GM10248 (cell line): ENCODE measurements at regions not wholly inside any gene's neighbourhood (a gene's known extent, or its start where the extent isn't known, plus 50 kb on each side); places are given as distances from the start of the nearest gene placed in this dataset.

Source experiments
- CTCF ChIA-PET: fragments of 300-600 bp; sonication (Branson Sonifier 250); formaldehyde crosslinking; extraction: SDS; loops from one replicate; lab custom pipeline; 2021; ENCODE audit warnings: antibody characterized with exemption; lab: Yijun Ruan, JAX
- POLR2A ChIA-PET: fragments of 350-650 bp; sonication (Branson Sonifier 250); formaldehyde crosslinking; extraction: SDS; loops from one replicate; lab custom pipeline; 2020; ENCODE audit warnings: antibody characterized with exemption; lab: Yijun Ruan, JAX
- DNase-seq: peaks from one replicate; pipeline ENCODE4 v3.0.0; 2012; ENCODE audit errors: extremely low spot score
- TF ChIP-seq, protein P1 (sequence below): IDR thresholded peaks from 2 replicates; pipeline ENCODE4 v1.5.1; 2012; ENCODE audit warnings: mild to moderate bottlenecking, low read depth; ENCODE audit errors: extremely low read depth, missing control alignments, control extremely low read depth

GRCh38 chr12:124225730-124226129 is 69.2 kb upstream of the RFLNA start:
- DNase-seq, result no peak
- TF ChIP-seq, protein P1, sequence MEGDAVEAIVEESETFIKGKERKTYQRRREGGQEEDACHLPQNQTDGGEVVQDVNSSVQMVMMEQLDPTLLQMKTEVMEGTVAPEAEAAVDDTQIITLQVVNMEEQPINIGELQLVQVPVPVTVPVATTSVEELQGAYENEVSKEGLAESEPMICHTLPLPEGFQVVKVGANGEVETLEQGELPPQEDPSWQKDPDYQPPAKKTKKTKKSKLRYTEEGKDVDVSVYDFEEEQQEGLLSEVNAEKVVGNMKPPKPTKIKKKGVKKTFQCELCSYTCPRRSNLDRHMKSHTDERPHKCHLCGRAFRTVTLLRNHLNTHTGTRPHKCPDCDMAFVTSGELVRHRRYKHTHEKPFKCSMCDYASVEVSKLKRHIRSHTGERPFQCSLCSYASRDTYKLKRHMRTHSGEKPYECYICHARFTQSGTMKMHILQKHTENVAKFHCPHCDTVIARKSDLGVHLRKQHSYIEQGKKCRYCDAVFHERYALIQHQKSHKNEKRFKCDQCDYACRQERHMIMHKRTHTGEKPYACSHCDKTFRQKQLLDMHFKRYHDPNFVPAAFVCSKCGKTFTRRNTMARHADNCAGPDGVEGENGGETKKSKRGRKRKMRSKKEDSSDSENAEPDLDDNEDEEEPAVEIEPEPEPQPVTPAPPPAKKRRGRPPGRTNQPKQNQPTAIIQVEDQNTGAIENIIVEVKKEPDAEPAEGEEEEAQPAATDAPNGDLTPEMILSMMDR, result no peak
- CTCF ChIA-PET, result no interaction called here
- POLR2A ChIA-PET, result interaction anchor here (0.6 kb wide), 1 partner anchor 588 kb away, joined by 4 read pairs; no protein-coding TSS in a partner anchor

DNA sequence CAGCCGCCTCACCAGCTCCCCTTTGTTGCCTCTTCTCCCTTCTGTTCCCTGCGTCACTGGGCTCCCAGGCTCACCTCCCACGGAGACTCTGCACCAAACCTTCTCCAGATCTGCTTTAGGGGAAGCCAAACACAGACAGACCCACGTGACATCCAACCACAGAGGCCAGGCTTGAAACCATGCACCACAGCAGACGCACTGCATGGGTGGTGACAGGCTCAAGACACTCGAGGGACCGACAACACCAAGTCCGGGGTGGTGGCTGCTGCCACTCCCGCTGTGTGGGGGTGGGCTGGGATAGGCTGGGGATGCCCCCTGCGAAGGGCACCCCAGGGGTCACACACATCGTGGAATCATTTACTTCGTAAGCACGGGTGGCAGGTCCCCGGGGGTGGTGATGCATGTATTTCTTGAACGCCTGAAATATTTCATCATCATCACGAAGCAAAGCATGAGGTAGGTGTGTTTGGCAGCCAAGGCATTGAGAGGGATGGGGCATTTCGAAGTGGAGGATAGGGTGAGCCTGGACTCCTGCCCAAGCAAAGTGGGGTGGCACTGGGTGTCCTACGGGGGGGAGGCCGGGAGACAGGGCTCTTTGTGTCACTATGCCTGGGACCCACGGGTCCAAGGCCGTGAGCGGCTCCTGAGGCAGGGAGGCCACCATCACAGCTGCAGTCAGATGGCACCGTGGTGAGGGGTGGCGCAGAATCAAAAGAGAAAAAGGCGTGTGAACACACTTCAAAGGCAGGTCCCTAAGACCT is 66.8 kb upstream of the RFLNA start:
- DNase-seq, result no peak
- ChIA-PET CTCF (interaction anchor here (1.4 kb wide), 1 partner anchor 44 kb away, joined by 3 read pairs; no protein-coding TSS in a partner anchor), POLR2A (no interaction called here)
- TF ChIP-seq, protein P1, result no peak

- TF ChIP-seq, protein P1, result no peak
- no peak for DNase-seq
- CTCF ChIA-PET, result interaction anchor here (1.4 kb wide), 1 partner anchor 42 kb away, joined by 3 read pairs; no protein-coding TSS in a partner anchor
- POLR2A ChIA-PET, result no interaction called here
Measured at GRCh38 chr12:124229520-124229919, 65.4 kb upstream of the RFLNA start.

DNA sequence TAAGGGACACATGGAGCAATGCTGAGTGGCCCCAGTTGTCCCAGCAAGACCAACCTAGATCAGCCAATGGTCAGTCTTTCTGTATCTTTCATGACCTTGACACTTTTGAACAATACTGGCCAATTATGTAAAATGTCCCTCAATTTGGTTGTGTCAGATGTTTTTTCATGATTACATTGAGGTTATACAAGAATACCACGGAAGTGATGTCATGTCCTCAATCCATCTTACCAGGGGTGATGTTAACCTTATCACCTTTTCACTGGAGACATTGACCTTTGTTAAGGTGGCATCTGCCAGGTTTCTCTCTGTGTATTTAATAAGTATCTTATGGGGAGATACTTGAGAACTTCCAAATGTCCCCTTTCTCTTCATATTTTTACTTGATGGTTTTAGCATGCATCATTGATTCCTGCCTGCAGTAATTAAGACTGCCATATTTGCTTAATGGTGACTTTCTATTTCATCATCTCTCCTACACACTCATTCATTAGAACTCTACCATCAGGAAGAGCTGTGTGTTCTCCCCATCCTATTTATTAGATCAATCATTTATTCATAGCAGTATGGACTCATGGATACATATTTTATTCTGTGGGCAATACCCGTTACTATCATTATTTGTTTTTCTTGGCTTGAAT is 64.7 kb upstream of the RFLNA start:
- no peak for DNase-seq
- CTCF ChIA-PET, result no interaction called here
- TF ChIP-seq, protein P1, result no peak
- POLR2A ChIA-PET, result no interaction called here

DNA sequence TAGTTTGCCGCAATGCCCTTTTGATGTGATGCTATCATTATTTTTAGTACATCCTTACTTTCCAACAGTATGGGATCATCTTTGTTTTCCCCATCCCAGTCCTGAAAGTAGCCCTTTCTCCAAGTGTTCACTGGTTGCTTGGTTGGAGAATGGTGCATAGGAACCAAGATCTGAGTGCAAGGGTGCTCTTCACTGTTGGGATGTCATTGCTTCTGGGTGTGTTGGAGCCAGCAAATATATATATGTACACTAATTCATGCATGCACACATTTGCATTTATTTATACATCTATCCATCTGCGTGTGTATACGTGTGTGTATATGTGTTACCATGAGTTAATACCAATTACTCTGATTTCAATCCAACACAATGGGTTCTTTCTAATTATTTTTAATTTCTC is 64.1 kb upstream of the RFLNA start:
- ChIA-PET CTCF (interaction anchor here (0.7 kb wide), 1 partner anchor 8 kb away, joined by 3 read pairs; no protein-coding TSS in a partner anchor), POLR2A (no interaction called here)
- no peak for DNase-seq
- TF ChIP-seq, protein P1, result no peak

DNA sequence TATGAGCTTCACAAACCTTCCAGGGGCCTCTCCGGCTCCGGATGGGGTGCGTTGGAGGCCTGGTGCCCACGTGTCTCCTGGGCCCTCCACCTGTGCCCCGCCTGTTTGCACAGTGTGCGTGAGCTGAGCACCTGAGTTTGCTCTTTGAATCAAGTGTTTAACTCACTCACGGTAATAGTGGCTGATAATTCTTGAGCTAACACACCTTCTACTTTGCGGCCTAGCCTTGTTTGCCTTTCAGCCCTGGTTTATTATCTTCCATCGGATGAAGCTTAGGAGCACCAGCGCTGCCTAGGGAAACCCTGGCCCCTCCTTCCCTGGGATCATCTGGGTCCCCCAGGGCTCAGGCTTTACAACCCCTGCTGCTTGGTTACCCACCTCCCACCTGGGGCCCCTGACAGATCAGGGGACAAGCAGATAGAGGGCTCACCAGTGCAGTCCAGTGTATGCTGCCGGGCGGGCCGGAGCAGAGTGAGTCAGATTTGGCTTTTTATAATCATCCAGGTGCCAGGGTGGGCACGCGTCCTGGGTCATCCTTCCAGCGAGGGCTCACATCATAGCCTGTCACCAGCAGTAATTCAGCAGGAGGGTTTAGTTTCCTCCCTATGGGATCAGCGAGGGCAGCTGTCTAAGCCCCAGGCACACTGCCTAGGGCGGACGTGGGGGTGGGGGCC is 62.8 kb upstream of the RFLNA start:
- no peak for DNase-seq
- ChIA-PET POLR2A (no interaction called here), CTCF (no interaction called here)
- TF ChIP-seq, protein P1, result no peak
